Gastrocnemius medialis (tissue), 4 donors: ENCODE measurements at regions not wholly inside any gene's neighbourhood (a gene's known extent, or its start where the extent isn't known, plus 50 kb on each side); places are given as distances from the start of the nearest gene placed in this dataset.

Experiments
- ATAC-seq, 2 donors: fragments of 150-250 bp; one replicate each; pipeline ENCODE4 v1.9.1; 2016
- DNase-seq, 2 donors: peaks; one replicate each; pipeline ENCODE4 v3.0.0-alpha.2; 2019
- H3K27ac ChIP-seq, 4 donors: fragments of 200-600 bp; sonication (generic); 1 replicate in 1 of 4; 2 replicates in 3 of 4; pipeline ENCODE4 v1.5.1; 2016 to 2018; ENCODE audit warnings: mild to moderate bottlenecking in 2 of 4, moderate library complexity in 1 of 4
- H3K27me3 ChIP-seq, 3 donors: fragments of 200-600 bp; sonication (generic) in 2 of 3; 1 replicate in 1 of 3; 2 replicates in 2 of 3; pipeline versions ENCODE4 v1.5.1 to v1.6.0; 2016 to 2019; ENCODE audit warnings: mild to moderate bottlenecking in 1 of 3, moderate library complexity in 1 of 3
- H3K36me3 ChIP-seq, 2 donors: fragments of 200-600 bp; sonication (generic) in 1 of 2; one replicate each; pipeline ENCODE4 v1.5.1; 2017 to 2018
- H3K4me1 ChIP-seq, 2 donors: fragments of 200-600 bp; sonication (generic) in 1 of 2; one replicate each; pipeline ENCODE4 v1.5.1; 2016 to 2017; ENCODE audit warnings: mild to moderate bottlenecking in 2 of 2
- H3K4me3 ChIP-seq, 4 donors: fragments of 200-600 bp; sonication (generic) in 3 of 4; 1 replicate in 1 of 4; 2 replicates in 3 of 4; pipeline ENCODE4 v1.5.1; 2016 to 2019; ENCODE audit warnings: mild to moderate bottlenecking in 2 of 4
- H3K9me3 ChIP-seq, 3 donors: fragments of 200-600 bp; sonication (generic) in 2 of 3; 1 replicate in 1 of 3; 2 replicates in 2 of 3; pipeline ENCODE4 v1.5.1; 2016 to 2019
- CTCF ChIP-seq, 5 experiments: fragments of 450-650 bp in 3 of 5; fragments of 200-600 bp in 2 of 5; sonication (generic) in 2 of 5; IDR thresholded peaks in 4 of 5; conservative IDR thresholded peaks in 1 of 5; 1 replicate in 4 of 5; 2 replicates in 1 of 5; pipeline ENCODE4 v1.5.1; 2016 to 2019; ENCODE audit warnings: antibody characterized with exemption in 5 of 5, mild to moderate bottlenecking in 3 of 5, moderate library complexity in 3 of 5
- POLR2A ChIP-seq, 2 donors: fragments of 450-650 bp; IDR thresholded peaks; one replicate each; pipeline ENCODE4 v1.6.1; 2017; ENCODE audit warnings: antibody characterized with exemption in 2 of 2, mild to moderate bottlenecking in 2 of 2, moderate library complexity in 2 of 2
- in situ Hi-C, 4 donors: fragments of 200-750 bp; cut with MboI; loops; one replicate each; pipeline versions ENCODE4 v1.15.0 to v1.8.0; 2017; ENCODE audit warnings: low sequenced_read_pairs in 4 of 4
- intact Hi-C: fragments of 100-400 bp; cut with DNase I; formaldehyde crosslinking; loops from one replicate; pipeline ENCODE4 v1.15.1; 2023; ENCODE audit warnings: low total_unique reads

GRCh38 chr9:26231391-26231790, 553.1 kb upstream of the TUSC1 start:
- in situ Hi-C loops = loop anchor here in 1 of 4 donors (25.0 kb wide), 1 partner anchor 94 kb away; no protein-coding TSS in a partner anchor
- H3K36me3 ChIP-seq = no peaks in the 10 kb centered on the region
- H3K4me1 ChIP-seq = no peaks in the 10 kb centered on the region
- no peak for ATAC-seq
- no peak for DNase-seq
- H3K9me3 ChIP-seq = no peaks in the 10 kb centered on the region
- intact Hi-C loops = no loop called here
- H3K27ac ChIP-seq = no peak overlapping the region
- H3K27me3 ChIP-seq = no peaks in the 10 kb centered on the region
- H3K4me3 ChIP-seq = no peak overlapping the region
- TF ChIP-seq CTCF (IDR thresholded peaks at IDR 0.05 in 4 of 5, conservative IDR thresholded peaks at IDR 0.05 in 1 of 5) = no peak
- no peak for TF ChIP-seq POLR2A (IDR thresholded peaks at IDR 0.05)

GRCh38 chr9:26229324-26230054, 551.2 kb upstream of the TUSC1 start:
- TF ChIP-seq POLR2A (IDR thresholded peaks at IDR 0.05) (no peak), CTCF (IDR thresholded peaks at IDR 0.05 in 4 of 5, conservative IDR thresholded peaks at IDR 0.05 in 1 of 5) (no peak)
- no peak for ATAC-seq
- Histone ChIP-seq H3K9me3 (no peaks in the 10 kb centered on the region), H3K27ac (no peak overlapping the region), H3K27me3 (no peaks in the 10 kb centered on the region), H3K4me1 (no peaks in the 10 kb centered on the region), H3K4me3 (no peak overlapping the region), H3K36me3 (no peaks in the 10 kb centered on the region)
- in situ Hi-C loops (loop anchor here in 1 of 4 donors (25.0 kb wide), 1 partner anchor 92 kb away; no protein-coding TSS in a partner anchor), intact Hi-C loops (no loop called here)
- DNase-seq = no peak

GRCh38 chr9:26228273-26228672, 550.0 kb upstream of the TUSC1 start:
- Histone ChIP-seq H3K27me3 (no peaks in the 10 kb centered on the region), H3K4me3 (no peak overlapping the region), H3K36me3 (no peaks in the 10 kb centered on the region), H3K9me3 (no peaks in the 10 kb centered on the region), H3K27ac (no peak overlapping the region), H3K4me1 (no peaks in the 10 kb centered on the region)
- TF ChIP-seq POLR2A (IDR thresholded peaks at IDR 0.05) (no peak), CTCF (IDR thresholded peaks at IDR 0.05 in 4 of 5, conservative IDR thresholded peaks at IDR 0.05 in 1 of 5) (no peak)
- DNase-seq (no peak), ATAC-seq (no peak)
- in situ Hi-C loops (loop anchor here in 1 of 4 donors (25.0 kb wide), 1 partner anchor 91 kb away; no protein-coding TSS in a partner anchor), intact Hi-C loops (no loop called here)

DNA sequence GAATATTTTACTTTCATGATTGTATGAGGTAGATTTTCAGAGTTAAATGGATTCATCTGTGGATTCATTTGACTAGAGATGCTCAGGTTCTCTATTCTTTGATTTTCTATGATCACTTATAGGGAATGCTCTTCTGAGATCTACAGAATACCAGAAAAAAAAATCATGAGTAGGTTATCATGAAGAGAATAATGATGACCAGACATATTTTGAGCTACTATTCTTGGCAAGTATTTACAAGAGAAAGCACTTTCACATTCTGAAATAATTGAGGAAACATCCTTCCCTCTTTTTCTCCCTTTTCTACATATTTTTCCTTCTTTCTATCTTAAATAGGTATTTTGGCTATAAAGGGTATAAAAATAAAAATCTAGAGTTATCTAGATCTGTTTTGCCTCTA, 543.0 kb upstream of the TUSC1 start:
- no peak overlapping the region for H3K4me3 ChIP-seq
- no peaks in the 10 kb centered on the region for H3K9me3 ChIP-seq
- H3K4me1 ChIP-seq = no peaks in the 10 kb centered on the region
- intact Hi-C loops = no loop called here
- no peak for ATAC-seq
- no peak for DNase-seq
- H3K27ac ChIP-seq = no peak overlapping the region
- in situ Hi-C loops = no loop called here
- TF ChIP-seq POLR2A (IDR thresholded peaks at IDR 0.05) (no peak), CTCF (IDR thresholded peaks at IDR 0.05 in 4 of 5, conservative IDR thresholded peaks at IDR 0.05 in 1 of 5) (no peak)
- H3K36me3 ChIP-seq = no peaks in the 10 kb centered on the region
- no peaks in the 10 kb centered on the region for H3K27me3 ChIP-seq
